Activated CD8-positive, alpha-beta memory T cell treated with anti-CD3 and anti-CD28 coated beads, Interleukin-2, amount 50 U/mL, for 4 hours (primary cell): ENCODE measurements at regions not wholly inside any gene's neighbourhood (a gene's known extent, or its start where the extent isn't known, plus 50 kb on each side); places are given as distances from the start of the nearest gene placed in this dataset.
"Not testable (repeated sequence)": the region's sequence is repeated elsewhere in the genome, so short reads cannot be mapped to it uniquely, and the experiment has no call there.

ENCODE experiments used
- DNase-seq: peaks from one replicate; pipeline ENCODE4 v3.0.0-alpha.2; 2020

DNA sequence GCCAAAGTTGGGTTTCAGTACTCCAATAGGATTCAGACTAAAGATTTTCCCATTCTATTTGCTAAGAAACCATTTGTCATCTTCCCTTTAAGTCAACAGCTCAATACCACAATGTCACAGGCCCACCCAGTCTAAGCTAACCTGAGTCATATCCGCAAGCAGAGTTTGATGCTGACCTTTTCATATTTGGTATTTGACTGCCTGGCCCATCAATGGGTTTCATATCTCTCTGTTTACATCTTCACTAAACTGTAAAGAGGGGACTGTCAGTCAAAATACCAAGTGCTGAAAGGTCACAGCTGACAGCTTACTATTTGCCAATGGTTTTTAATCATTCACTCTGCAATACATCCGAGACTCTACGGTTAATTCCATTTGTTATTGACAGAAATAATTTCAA lies 707.5 kb upstream of the ACTRT1 start:
- DNase-seq, result no peak

DNA sequence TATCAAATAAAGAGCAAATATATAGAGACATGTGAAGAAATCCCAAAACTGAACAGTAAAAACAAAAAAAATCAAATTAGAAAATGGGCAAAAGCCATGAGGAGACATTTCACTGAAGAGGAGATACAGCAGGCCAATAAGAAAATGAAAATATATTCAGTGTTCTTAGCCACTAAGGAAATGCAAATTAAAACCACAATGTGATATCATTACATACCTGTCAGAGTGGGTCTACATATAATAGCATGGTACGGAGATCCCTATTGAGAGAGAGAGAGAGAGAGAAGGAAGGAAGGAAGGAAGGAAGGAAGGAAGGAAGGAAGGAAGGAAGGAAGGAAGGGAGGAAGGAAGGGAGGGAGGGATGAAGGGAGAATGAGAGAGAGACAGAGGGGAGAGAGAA lies 707.0 kb upstream of the ACTRT1 start:
- no peak for DNase-seq

GRCh38 chrX:128754130-128754529 lies 701.9 kb upstream of the ACTRT1 start:
- no peak for DNase-seq

- no peak for DNase-seq
Observed at GRCh38 chrX:128739539-128739938, 687.3 kb upstream of the ACTRT1 start.

GRCh38 chrX:128728943-128729342 lies 676.7 kb upstream of the ACTRT1 start:
- no peak for DNase-seq

DNA sequence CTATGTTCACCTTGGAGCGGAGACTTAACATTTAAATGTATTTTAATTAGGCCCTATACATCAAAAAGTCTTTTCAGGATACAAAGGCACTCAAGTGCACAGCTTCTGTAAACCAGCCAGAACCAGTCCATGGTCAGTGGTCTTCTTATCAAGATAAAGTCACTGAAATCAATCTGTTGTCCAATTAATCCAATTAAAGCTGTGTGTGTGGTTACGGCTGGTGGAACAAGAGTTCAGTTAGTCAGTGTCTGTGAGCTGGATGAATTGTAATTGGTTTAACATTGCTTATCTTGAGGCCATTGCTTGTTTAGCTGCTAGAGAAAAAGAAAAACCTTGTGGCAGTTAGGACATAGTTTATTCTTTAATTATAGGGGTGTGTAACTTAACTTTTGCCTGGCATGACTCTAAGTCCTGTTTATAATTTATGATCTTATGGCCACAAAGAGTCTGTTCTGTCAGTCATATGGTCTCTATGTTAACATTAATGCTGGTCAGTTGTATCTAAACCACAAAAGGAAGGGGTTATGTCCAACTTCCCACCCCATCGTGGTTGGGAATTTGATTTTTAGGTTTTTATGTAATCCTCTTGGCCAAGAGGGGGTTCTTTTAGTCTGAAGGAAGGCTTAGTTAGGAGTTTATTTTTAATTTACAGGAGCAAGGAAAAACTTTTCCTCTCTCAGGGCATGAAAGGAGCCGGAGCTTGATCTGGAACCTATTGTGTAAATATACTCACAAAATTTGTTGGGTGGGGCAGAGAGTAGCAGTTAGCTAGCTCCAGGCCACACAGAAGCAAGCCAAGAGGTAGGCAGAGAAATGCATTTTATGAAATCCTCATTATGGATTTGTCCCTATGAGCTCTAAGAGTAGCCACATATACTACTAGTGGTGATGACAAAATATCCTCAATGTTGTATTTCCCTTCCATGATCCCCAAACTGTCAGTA lies 665.7 kb upstream of the ACTRT1 start:
- DNase-seq, result no peak

- DNase-seq, result no peak
Observed at GRCh38 chrX:128714425-128714824, 662.2 kb upstream of the ACTRT1 start.

DNA sequence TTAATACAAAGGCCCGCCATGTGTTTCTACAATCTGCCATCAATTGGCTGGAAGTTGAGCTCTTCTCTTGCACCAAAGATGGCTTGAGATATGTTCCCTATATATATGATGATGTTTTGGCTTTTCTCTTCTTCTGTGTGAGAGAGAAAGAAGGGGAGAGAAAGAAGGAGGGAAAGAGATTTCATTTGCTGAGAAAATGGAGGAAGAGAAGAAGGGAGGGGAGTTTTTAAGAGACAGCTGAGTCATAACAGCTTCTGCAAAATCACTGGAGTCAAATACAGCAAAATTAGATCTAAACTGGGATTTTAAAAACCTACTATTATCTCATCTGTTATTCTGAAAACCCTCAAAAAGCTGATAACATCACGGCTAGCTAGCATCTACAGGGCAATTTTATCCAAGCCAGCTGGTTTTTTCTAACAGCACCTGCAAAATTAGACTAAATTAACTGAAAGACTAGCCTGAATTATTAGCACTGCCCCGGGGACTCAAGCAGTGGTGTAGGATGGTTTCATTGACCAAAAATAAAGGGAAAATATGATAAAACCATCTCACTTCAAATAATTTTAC lies 647.6 kb upstream of the ACTRT1 start:
- no peak for DNase-seq

DNA sequence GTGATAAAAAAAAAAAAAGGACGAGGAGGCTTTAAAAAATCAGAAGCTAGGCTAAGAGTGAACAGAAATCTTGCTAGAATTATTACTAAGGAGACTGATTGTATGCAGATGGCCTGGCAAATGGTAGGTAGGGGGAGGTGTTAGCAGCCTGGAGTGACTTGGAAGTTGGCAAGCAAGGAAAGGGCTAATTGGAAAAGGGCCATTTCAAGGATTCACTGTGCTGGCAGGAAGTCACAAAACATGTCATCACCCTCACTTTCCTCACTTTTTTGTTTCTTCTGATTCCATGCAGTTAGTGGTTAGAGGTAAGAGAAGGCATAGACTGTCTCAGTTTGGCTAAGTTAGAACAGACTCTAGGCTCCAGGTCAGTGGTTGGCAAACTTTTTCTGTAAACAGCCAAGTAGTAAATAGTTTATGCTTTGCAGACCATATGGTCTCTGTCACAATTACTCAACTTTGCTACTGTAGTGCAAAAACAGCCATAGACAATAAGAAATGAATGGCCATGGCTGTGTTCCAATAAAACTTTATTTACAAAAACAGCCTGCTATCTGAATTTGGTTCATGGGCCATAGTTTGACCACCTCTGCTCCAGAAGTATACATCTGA lies 646.5 kb upstream of the ACTRT1 start:
- DNase-seq, result no peak

- no peak for DNase-seq
Observed at GRCh38 chrX:128691872-128692271, 639.7 kb upstream of the ACTRT1 start.

DNA sequence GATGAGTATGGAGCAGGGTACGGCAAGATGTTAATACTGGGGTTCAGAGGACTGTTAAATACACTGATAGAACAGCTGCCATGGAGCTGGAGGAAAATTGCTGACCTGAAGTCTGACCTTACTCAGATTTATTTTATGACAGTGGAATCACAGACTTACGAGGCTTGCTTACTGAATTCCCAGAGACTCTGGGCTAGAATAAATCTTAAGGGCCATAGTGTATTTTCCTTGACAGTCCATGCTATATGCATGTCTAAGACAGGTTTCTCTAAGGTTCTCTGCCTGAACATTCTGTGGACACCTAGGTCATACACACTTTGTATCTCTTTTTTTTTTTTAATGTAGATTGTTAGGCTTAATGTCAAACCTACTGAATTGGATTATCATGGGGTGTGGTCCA lies 633.2 kb upstream of the ACTRT1 start:
- DNase-seq, result no peak

DNA sequence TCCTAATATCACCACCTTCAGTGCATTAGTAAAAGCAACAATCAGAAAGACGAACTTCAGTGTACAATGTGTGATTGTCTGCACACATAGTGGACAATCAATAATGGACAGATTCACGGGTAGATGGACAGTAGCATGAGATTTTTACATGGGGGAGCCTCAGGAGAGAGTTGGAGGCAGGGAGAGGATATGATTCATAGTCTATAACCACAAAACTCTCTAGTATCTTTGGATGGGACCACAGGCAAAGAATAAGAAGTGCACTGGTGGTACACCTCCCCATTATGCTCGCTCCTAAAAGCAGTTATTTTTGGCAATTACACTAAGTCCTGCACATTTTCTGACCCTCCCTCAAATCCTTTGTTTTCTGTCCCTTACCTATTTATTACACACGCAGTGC lies 624.4 kb upstream of the ACTRT1 start:
- no peak for DNase-seq

DNA sequence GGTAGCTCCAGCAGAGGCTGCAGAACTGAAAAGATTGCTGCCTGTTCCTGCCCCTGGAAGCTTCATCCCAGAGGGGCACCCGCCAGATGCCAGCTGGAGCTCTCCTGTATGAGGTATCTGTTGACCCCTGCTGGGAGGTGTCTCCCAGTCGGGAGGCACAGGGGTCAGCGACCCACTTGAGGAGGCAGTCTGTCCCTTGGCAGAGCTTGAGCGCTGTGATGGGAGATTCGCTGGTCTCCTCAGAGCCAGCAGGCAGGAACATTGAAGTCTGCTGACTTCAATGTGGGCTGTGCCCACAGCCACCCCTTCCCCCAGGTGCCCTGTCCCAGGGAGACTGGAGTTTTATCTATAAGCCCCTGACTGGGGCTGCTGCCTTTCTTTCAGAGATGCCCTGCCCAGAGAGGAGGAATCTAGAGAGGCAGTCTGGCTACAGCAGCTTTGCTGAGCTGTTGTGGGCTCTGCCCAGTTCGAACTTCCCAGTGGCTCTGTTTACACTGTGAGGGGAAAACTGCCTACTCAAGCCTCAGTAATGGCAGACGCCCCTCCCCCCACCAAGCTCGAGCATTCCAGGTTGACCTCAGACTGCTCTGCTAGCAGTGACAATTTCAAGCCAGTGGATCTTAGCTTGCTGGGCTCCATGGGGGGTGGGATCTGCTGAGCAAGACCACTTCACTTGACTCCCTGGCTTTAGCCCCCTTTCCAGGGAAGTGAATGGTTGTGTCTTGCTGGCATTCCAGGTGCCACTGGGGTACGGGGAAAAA lies 622.3 kb upstream of the ACTRT1 start:
- not testable (repeated sequence) for DNase-seq

- DNase-seq, result no peak
Observed at GRCh38 chrX:128664211-128664610, 612.0 kb upstream of the ACTRT1 start.

- DNase-seq, result no peak
Observed at GRCh38 chrX:128653524-128654060, 601.4 kb upstream of the ACTRT1 start.

- DNase-seq, result no peak
Observed at GRCh38 chrX:128650326-128650725, 598.1 kb upstream of the ACTRT1 start.

GRCh38 chrX:128634754-128635153 lies 582.6 kb upstream of the ACTRT1 start:
- DNase-seq, result no peak

- no peak for DNase-seq
Observed at GRCh38 chrX:128623361-128623760, 571.2 kb upstream of the ACTRT1 start.

GRCh38 chrX:128622296-128622695 lies 570.1 kb upstream of the ACTRT1 start:
- DNase-seq, result no peak

DNA sequence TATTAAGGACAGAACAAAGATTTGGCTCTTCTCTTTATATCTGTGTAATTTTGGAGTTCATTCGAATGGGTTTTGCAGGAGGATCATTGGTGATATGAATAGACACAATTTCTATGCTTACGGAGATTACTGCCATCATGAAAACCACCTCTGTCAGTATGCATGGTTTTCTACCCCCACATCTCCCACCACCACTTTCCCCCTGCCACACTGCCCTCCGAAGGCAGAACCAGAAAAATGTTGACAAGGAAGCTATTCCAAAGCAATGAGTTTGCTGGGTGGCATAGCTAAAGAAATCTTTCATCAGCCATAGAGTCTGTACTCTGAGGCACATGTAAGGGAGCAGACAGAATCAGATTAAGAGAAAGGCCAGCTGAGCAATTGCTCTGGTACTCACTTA lies 567.3 kb upstream of the ACTRT1 start:
- DNase-seq, result no peak

- no peak for DNase-seq
Observed at GRCh38 chrX:128616933-128617332, 564.7 kb upstream of the ACTRT1 start.

GRCh38 chrX:128606817-128607216 lies 554.6 kb upstream of the ACTRT1 start:
- not testable (repeated sequence) for DNase-seq

DNA sequence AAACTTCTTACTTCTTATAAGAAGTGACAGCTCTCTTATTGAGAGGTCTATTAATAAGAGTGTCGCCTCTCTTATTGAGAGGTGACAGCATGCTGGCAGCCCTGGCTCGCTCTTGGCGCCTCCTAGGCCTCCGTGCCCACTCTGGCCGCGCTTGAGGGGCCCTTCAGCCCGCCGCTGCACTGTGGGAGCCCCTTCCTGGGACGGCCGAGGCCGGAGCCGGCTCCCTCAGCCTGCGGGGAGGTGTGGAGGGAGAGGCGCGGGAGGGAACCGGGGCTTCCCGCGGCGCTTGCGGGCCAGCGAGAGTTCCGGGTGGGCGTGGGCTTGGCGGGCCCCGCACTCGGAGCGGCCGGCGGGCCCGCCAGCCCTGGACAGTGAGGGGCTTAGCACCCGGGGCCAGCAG lies 554.2 kb upstream of the ACTRT1 start:
- not testable (repeated sequence) for DNase-seq
